Epithelial cell of esophagus (primary cell): ENCODE measurements at regions not wholly inside any gene's neighbourhood (a gene's known extent, or its start where the extent isn't known, plus 50 kb on each side); places are given as distances from the start of the nearest gene placed in this dataset.
"Not testable (repeated sequence)": the region's sequence is repeated elsewhere in the genome, so short reads cannot be mapped to it uniquely, and the experiment has no call there.

ENCODE experiments used
- DNase-seq: peaks from one replicate; pipeline ENCODE4 v3.0.0; 2010; ENCODE audit warnings: low read depth
- H3K4me3 ChIP-seq: 2 replicates; pipeline ENCODE4 v1.5.1; 2011; ENCODE audit warnings: mild to moderate bottlenecking, low read length, control low read depth
- TF ChIP-seq, protein P1 (sequence below): IDR thresholded peaks from 2 replicates; pipeline ENCODE4 v1.5.1; 2011; ENCODE audit warnings: low read depth, mild to moderate bottlenecking, low read length, control low read depth, inconsistent platforms; ENCODE audit not compliant: insufficient read depth; ENCODE audit errors: missing control alignments

DNA sequence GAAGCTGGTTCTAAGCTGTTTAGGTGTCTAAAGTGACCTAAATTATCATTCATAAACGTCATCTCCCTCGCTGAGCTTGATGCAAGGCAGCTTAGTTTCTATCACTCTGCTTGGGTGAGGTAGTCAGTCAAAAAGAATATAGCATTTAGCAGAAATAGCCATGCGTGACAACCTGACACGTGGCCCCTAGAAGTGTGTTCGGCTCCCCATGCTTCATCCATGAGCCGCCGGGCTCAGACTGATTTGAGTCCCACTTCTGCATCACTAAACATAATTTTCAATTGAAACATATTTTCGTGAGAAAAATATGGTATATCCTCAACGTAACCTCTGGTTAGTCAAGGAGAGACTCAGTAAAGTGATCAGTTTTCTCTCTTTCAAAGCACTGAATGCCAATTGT lies 459.8 kb downstream of the IRS2 start:
- TF ChIP-seq, protein P1, sequence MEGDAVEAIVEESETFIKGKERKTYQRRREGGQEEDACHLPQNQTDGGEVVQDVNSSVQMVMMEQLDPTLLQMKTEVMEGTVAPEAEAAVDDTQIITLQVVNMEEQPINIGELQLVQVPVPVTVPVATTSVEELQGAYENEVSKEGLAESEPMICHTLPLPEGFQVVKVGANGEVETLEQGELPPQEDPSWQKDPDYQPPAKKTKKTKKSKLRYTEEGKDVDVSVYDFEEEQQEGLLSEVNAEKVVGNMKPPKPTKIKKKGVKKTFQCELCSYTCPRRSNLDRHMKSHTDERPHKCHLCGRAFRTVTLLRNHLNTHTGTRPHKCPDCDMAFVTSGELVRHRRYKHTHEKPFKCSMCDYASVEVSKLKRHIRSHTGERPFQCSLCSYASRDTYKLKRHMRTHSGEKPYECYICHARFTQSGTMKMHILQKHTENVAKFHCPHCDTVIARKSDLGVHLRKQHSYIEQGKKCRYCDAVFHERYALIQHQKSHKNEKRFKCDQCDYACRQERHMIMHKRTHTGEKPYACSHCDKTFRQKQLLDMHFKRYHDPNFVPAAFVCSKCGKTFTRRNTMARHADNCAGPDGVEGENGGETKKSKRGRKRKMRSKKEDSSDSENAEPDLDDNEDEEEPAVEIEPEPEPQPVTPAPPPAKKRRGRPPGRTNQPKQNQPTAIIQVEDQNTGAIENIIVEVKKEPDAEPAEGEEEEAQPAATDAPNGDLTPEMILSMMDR, result no peak
- no peak for DNase-seq
- no peak overlapping the region for H3K4me3 ChIP-seq

DNA sequence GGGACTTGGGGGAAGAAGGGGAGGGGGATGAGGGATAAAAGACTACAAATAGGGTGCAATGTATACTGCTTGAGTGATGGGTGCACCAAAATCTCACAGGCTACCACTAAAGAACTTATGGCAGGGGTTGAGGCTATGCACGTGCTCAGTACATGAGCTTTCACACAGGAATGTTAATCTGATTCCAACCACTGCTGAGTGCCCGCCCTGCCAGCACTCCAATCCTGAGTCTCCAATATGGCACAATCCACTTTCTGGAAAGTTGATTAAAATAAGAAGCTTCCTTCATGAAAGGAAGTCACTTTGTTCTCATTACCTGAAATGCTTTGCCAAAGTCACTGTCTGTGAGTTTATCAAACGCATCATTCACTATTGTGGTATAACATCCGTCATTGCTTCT lies 463.0 kb downstream of the IRS2 start:
- no peak overlapping the region for H3K4me3 ChIP-seq
- DNase-seq, result no peak
- TF ChIP-seq, protein P1, result no peak

DNA sequence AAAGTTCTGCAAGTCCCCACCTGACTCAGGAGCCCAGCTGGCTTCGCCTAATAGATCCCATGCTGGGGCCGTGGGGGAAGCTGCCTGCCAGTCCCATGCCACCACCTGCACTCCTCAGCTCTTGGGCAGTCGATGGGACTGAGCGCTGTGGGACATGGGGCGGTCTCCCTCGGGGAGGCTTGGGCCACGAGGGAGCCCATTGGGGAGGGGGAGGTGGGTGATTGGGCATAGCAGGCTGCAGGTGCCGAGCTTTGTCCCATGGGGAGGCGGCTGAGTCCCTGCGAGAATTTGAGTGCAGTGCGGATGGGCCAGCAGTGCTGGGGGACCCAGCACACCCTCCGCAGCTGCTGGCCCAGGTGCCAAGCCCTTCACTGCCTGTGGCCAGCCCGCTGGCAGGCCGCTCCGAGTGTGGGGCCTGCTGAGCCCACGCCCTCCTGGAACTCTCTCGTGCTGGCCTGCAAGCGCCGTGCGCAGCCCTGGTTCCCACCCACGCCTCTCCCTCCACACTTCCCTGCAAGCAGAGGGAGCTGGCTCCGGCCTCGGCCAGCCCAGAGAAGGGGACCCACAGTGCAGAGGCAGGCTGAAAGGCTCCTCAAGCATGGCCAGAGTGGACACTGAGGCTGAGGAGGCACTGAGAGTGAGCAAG lies 467.3 kb downstream of the IRS2 start:
- DNase-seq, result no peak
- H3K4me3 ChIP-seq, result no peak overlapping the region
- TF ChIP-seq, protein P1, result no peak

DNA sequence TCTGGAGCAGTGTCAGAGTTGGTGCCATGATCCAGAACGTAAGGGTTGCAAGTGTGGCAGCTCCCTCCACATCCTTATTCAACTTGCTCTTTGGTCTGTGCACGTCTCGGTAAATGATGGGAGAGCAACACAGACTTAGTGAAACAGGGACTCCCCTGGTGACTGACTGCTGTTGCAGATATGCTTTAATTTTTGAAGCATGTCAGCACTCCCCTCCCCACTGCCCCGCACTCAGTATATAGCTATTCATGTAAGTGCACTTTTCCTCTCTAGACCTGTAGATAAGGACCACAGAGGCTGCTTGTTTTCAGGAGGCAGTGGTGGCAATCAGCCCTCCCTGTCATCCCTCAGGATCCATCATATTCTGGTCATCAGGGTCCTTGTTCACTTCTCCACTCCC lies 470.9 kb downstream of the IRS2 start:
- no peak overlapping the region for H3K4me3 ChIP-seq
- TF ChIP-seq, protein P1, result no peak
- DNase-seq, result no peak

DNA sequence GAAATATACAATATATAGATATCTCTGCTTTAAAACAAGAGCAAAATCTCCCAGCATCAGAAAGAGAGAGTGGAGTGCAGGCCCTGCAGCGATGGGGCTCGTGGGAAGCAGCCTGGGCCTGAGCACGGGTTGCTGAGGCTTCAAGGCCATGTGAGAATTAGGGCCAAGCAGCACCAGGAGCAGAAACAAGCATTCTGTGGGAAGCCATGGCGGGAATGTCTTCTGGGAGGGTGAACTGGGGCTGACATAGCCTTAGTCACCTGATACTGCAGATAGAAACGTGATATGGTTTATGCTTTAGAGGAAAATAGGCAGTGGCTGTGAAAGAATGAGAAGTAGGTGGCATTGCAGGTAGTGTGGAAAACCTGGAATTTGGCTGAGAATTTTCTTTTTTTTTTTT lies 472.3 kb downstream of the IRS2 start:
- no peak for DNase-seq
- H3K4me3 ChIP-seq, result no peak overlapping the region
- TF ChIP-seq, protein P1, result no peak

DNA sequence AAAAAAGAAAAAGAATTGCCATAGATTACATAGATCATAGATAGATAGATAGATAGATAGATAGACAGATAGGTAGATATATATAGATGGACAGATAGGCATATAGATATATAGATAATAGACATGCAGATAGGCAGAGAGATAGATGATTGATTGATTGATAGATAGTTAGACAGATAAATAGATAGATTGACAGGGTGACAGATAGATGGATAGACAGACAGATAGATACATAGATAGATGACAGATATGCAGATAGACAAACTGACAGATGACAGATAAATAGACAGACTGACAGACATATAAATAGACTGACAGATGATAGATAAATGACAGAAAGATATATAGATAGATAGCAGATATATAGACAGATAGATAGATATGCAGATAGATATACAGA lies 474.0 kb downstream of the IRS2 start:
- DNase-seq, result no peak
- H3K4me3 ChIP-seq, result no peak overlapping the region
- TF ChIP-seq, protein P1, result no peak

DNA sequence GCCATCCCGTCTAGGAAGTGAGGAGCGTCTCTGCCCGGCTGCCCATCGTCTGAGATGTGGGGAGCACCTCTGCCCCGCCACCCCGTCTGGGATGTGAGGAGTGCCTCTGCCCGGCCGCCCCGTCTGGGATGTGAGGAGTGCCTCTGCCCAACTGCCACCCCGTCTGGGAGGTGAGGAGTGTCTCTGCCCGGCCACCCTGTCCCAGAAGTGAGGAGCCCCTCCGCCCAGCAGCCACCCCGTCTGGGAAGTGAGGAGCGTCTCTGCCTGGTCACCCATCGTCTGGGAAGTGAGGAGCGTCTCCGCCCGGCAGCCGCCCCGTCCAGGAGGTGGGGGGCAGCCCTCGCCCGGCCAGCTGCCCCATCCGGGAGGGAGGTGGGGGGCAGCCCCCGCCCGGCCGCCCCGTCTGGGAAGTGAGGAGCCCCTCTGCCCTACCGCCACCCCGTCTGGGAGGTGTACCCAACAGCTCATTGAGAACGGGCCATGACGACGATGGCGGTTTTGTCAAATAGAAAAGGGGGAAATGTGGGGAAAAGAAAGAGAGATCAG lies 474.9 kb downstream of the IRS2 start:
- not testable (repeated sequence) for H3K4me3 ChIP-seq, DNase-seq
